Breast epithelium (tissue), 4 donors: ENCODE measurements at regions not wholly inside any gene's neighbourhood (a gene's known extent, or its start where the extent isn't known, plus 50 kb on each side); places are given as distances from the start of the nearest gene placed in this dataset.
"Not testable (repeated sequence)": the region's sequence is repeated elsewhere in the genome, so short reads cannot be mapped to it uniquely, and the experiment has no call there.

Experiments used
- DNase-seq, 2 donors: peaks; one replicate each; pipeline ENCODE4 v3.0.0-alpha.2; 2019; ENCODE audit warnings: low spot score in 2 of 2
- H3K27ac ChIP-seq, 2 donors: fragments of 200-600 bp; sonication (generic) in 1 of 2; one replicate each; pipeline ENCODE4 v1.5.1; 2016 to 2019; ENCODE audit warnings: mild to moderate bottlenecking in 1 of 2
- H3K27me3 ChIP-seq, 2 donors: fragments of 200-600 bp; sonication (generic) in 1 of 2; one replicate each; pipeline versions ENCODE4 v1.5.1 to v1.6.0; 2017 to 2019; ENCODE audit warnings: control low read depth in 1 of 2, mild to moderate bottlenecking in 1 of 2
- H3K36me3 ChIP-seq: fragments of 200-600 bp; one replicate; pipeline ENCODE4 v1.5.1; 2019
- H3K4me1 ChIP-seq, 2 donors: fragments of 200-600 bp; sonication (generic); one replicate each; pipeline ENCODE4 v1.5.1; 2016 to 2019; ENCODE audit warnings: control low read depth in 1 of 2
- H3K4me3 ChIP-seq, 3 donors: fragments of 200-600 bp; sonication (generic); 1 replicate in 2 of 3; 2 replicates in 1 of 3; pipeline ENCODE4 v1.5.1; 2016 to 2019; ENCODE audit warnings: mild to moderate bottlenecking in 3 of 3, moderate library complexity in 2 of 3
- H3K9me3 ChIP-seq, 2 donors: fragments of 200-600 bp; sonication (generic) in 1 of 2; one replicate each; pipeline ENCODE4 v1.5.1; 2016 to 2019; ENCODE audit warnings: control low read depth in 1 of 2
- CTCF ChIP-seq, 3 donors: fragments of 450-650 bp; IDR thresholded peaks; one replicate each; pipeline ENCODE4 v1.5.1; 2016 to 2017; ENCODE audit warnings: antibody characterized with exemption in 3 of 3, mild to moderate bottlenecking in 3 of 3, moderate library complexity in 3 of 3
- POLR2A ChIP-seq: fragments of 450-650 bp; IDR thresholded peaks from one replicate; pipeline ENCODE4 v1.6.1; 2016; ENCODE audit warnings: antibody characterized with exemption, mild to moderate bottlenecking, moderate library complexity
- POLR2AphosphoS5 ChIP-seq, 3 donors: sonication (generic); formaldehyde crosslinking; IDR thresholded peaks; one replicate each; pipeline ENCODE4 v1.6.1; 2017; ENCODE audit warnings: antibody characterized with exemption in 3 of 3
- intact Hi-C: fragments of 100-400 bp; cut with DNase I; formaldehyde crosslinking; loops from one replicate; pipeline ENCODE4 v1.15.1; 2023; ENCODE audit warnings: low total_unique reads

GRCh38 chr14:71454010-71454409 lies 478.2 kb upstream of the RGS6 start:
- Histone ChIP-seq H3K9me3 (no peaks in the 10 kb centered on the region), H3K4me3 (no peak overlapping the region), H3K36me3 (no peaks in the 10 kb centered on the region), H3K27ac (no peak overlapping the region), H3K27me3 (no peaks in the 10 kb centered on the region), H3K4me1 (no peaks in the 10 kb centered on the region)
- TF ChIP-seq CTCF (IDR thresholded peaks at IDR 0.05) (no peak), POLR2AphosphoS5 (IDR thresholded peaks at IDR 0.05) (no peak), POLR2A (no peak)
- DNase-seq: no peak
- intact Hi-C loops: no loop called here

DNA sequence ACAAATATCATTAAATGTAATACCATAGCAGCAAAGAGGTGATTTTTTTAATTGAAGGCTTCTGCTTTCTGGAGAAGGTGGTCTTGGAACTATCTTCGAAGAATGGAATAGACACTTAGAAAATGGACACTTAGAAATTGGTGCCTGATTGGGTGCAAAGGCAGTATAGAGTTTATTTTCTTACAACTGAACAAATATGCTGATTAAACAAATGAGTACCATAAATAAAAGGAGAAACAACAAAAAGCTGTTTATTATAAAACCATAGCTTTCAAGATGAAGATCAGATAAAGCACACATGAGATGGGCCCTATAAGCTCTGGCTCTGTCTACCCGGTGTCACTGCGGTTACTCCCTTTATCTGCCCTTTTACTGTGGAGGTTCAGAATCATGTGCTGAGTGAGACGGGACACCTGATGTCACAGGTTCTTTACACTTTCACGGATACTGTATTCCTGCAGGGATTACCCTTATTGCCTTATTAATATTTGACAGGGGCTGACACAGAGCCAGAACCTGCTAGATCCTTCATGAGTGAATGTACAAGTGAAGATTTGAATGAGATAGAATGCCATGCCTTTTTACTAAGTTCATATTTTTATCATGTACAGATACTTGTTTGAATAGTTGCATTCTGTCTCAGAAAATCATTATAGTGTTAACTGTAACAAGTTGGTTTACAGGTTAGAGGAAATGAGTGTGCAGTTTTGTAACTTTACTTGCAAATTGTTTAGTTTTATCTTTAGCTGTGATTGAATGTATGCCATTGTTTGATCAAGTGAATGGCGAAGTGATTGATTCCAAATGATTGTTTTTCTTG lies 477.5 kb upstream of the RGS6 start:
- Histone ChIP-seq H3K9me3 (no peaks in the 10 kb centered on the region), H3K4me1 (no peaks in the 10 kb centered on the region), H3K27me3 (no peaks in the 10 kb centered on the region), H3K4me3 (no peak overlapping the region), H3K36me3 (no peaks in the 10 kb centered on the region), H3K27ac (no peak overlapping the region)
- intact Hi-C loops: no loop called here
- no peak for DNase-seq
- TF ChIP-seq POLR2A: no peak
- TF ChIP-seq CTCF (IDR thresholded peaks at IDR 0.05): no peak
- TF ChIP-seq POLR2AphosphoS5 (IDR thresholded peaks at IDR 0.05): no peak

- H3K27me3 ChIP-seq: no peaks in the 10 kb centered on the region
- no peak for TF ChIP-seq CTCF (IDR thresholded peaks at IDR 0.05)
- TF ChIP-seq POLR2AphosphoS5 (IDR thresholded peaks at IDR 0.05): no peak
- TF ChIP-seq POLR2A: no peak
- H3K9me3 ChIP-seq: peaks cover 0 to 5% of the 10 kb centered on the region in 2 donors
- no peak overlapping the region for H3K4me3 ChIP-seq
- no peaks in the 10 kb centered on the region for H3K4me1 ChIP-seq
- H3K36me3 ChIP-seq: no peaks in the 10 kb centered on the region
- DNase-seq: no peak
- intact Hi-C loops: no loop called here
- no peak overlapping the region for H3K27ac ChIP-seq
Observed at GRCh38 chr14:71460091-71460490, 472.1 kb upstream of the RGS6 start.

DNA sequence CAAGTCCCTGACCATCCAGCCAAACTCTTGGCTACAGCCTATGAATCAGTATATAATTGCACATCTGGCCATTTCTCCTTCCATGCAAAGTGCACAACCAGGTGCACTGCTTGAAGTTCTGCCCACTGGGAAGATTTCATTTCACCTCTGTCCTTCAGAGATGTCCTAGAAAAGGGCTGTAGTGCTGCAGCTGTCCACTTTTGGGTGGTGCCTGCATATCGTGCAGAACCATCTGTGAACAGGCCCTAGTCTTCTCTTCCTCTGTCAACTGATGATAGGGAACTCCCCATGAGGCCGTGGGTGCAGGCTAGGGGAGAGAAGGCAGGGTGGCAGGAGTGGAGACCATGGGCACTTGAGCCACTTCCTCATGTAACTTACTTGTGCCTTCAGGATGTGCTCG lies 470.6 kb upstream of the RGS6 start:
- H3K27me3 ChIP-seq, intact Hi-C loops, H3K36me3 ChIP-seq, DNase-seq, H3K4me3 ChIP-seq, H3K27ac ChIP-seq, H3K9me3 ChIP-seq, H3K4me1 ChIP-seq: not testable (repeated sequence)

DNA sequence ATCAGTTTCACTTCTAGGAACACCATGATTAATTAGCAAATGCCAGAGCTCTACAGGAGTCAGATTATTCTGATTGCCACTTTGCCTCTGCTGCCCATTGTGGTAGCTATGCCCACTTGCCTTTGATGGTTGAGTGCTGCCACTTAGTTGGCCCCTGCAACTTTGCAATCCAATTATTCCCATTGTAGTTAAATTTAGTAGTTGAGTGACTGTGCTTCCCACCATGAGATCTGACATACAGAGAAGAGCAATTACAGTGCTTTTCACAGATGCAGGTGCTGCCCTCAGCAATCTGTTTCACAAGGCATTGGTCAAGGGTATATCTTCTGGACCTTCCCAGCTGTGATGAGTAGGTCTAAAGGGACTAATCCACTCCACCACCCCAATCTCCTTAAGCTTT lies 468.4 kb upstream of the RGS6 start:
- Histone ChIP-seq H3K36me3 (no peaks in the 10 kb centered on the region), H3K4me1 (no peaks in the 10 kb centered on the region), H3K27me3 (no peaks in the 10 kb centered on the region), H3K27ac (no peak overlapping the region), H3K9me3 (peaks cover 0 to 5% of the 10 kb centered on the region in 2 donors), H3K4me3 (no peak overlapping the region)
- no peak for DNase-seq
- TF ChIP-seq POLR2AphosphoS5 (IDR thresholded peaks at IDR 0.05) (no peak), CTCF (IDR thresholded peaks at IDR 0.05) (no peak), POLR2A (no peak)
- intact Hi-C loops: no loop called here
